HEK293 (cell line): ENCODE measurements at regions not wholly inside any gene's neighbourhood (a gene's known extent, or its start where the extent isn't known, plus 50 kb on each side); places are given as distances from the start of the nearest gene placed in this dataset.

Experiments
- CTCF ChIA-PET: fragments of 350-600 bp; formaldehyde crosslinking; extraction: SDS; loops from one replicate; lab custom pipeline; 2021; ENCODE audit warnings: antibody characterized with exemption; lab: Yijun Ruan, JAX
- POLR2A ChIA-PET: fragments of 300-600 bp; formaldehyde crosslinking; extraction: SDS; loops from one replicate; lab custom pipeline; 2020; ENCODE audit warnings: antibody characterized with exemption, inconsistent platforms; lab: Yijun Ruan, JAX
- H3K27ac ChIP-seq: fragments of 200-500 bp; sonication (Bioruptor generic); 2 replicates; pipeline ENCODE4 v1.5.1; 2014; ENCODE audit warnings: low read depth, low read length, control low read depth, inconsistent platforms; ENCODE audit errors: extremely low read depth
- H3K36me3 ChIP-seq, 2 experiments: fragments of 200-500 bp in 1 of 2; sonication (Bioruptor generic) in 1 of 2; 1 replicate in 1 of 2; 2 replicates in 1 of 2; pipeline ENCODE4 v1.5.1; 2014 to 2017; ENCODE audit warnings: inconsistent platforms in 2 of 2, low read length in 2 of 2; ENCODE audit not compliant: control insufficient read depth in 2 of 2, insufficient read depth in 1 of 2
- H3K4me1 ChIP-seq: fragments of 200-500 bp; sonication (Bioruptor generic); 2 replicates; pipeline ENCODE4 v1.5.1; 2014; ENCODE audit warnings: mild to moderate bottlenecking, low read length, inconsistent platforms; ENCODE audit not compliant: control insufficient read depth, insufficient read depth
- H3K4me3 ChIP-seq: 2 replicates; pipeline ENCODE4 v1.5.1; 2011; ENCODE audit warnings: low read depth, mild to moderate bottlenecking, control low read depth, low read length, moderate library complexity
- H3K9me3 ChIP-seq: fragments of 200-500 bp; sonication (Bioruptor generic); 2 replicates; pipeline ENCODE4 v1.5.1; 2014; ENCODE audit warnings: low read depth, low read length, inconsistent platforms; ENCODE audit not compliant: control insufficient read depth, insufficient read depth
- HOXA7 ChIP-seq: sonication (generic); formaldehyde crosslinking; IDR thresholded peaks from 2 replicates; pipeline ENCODE4 v1.8.1; 2022; ENCODE audit warnings: missing genetic modification reagents, borderline replicate concordance
- MYNN ChIP-seq: fragments of 450-650 bp; formaldehyde crosslinking; IDR thresholded peaks from 2 replicates; pipeline ENCODE4 v1.5.1; 2016; ENCODE audit warnings: missing biosample characterization, missing genetic modification characterization, borderline replicate concordance
- MZF1 ChIP-seq: fragments of 450-650 bp; formaldehyde crosslinking; IDR thresholded peaks from 2 replicates; pipeline ENCODE4 v1.5.1; 2017; ENCODE audit warnings: missing biosample characterization, missing genetic modification characterization, borderline replicate concordance
- OSR2 ChIP-seq: fragments of 450-650 bp; formaldehyde crosslinking; IDR thresholded peaks from 2 replicates; pipeline ENCODE4 v1.5.1; 2016; ENCODE audit warnings: missing biosample characterization, missing genetic modification characterization
- REPIN1 ChIP-seq: fragments of 450-650 bp; formaldehyde crosslinking; IDR thresholded peaks from 2 replicates; pipeline ENCODE4 v1.5.1; 2017; ENCODE audit warnings: missing biosample characterization, missing genetic modification characterization, low read depth
- SCRT1 ChIP-seq: fragments of 450-650 bp; formaldehyde crosslinking; IDR thresholded peaks from 2 replicates; pipeline ENCODE4 v1.5.1; 2016; ENCODE audit warnings: missing biosample characterization, missing genetic modification characterization, borderline replicate concordance
- ZBTB10 ChIP-seq: fragments of 450-650 bp; formaldehyde crosslinking; IDR thresholded peaks from 2 replicates; pipeline ENCODE4 v1.5.1; 2016; ENCODE audit warnings: missing biosample characterization, missing genetic modification characterization
- ZFP41 ChIP-seq: fragments of 450-650 bp; formaldehyde crosslinking; IDR thresholded peaks from 2 replicates; pipeline ENCODE4 v1.5.1; 2016; ENCODE audit warnings: missing biosample characterization, missing genetic modification characterization, borderline replicate concordance
- ZNF112 ChIP-seq: fragments of 450-650 bp; formaldehyde crosslinking; IDR thresholded peaks from 2 replicates; pipeline ENCODE4 v1.5.0; 2017; ENCODE audit warnings: missing biosample characterization, missing genetic modification characterization
- ZNF132 ChIP-seq: fragments of 450-650 bp; formaldehyde crosslinking; IDR thresholded peaks from 2 replicates; pipeline ENCODE4 v1.5.1; 2017; ENCODE audit warnings: missing biosample characterization, missing genetic modification characterization, borderline replicate concordance
- ZNF138 ChIP-seq: fragments of 450-650 bp; formaldehyde crosslinking; IDR thresholded peaks from 2 replicates; pipeline ENCODE4 v1.5.1; 2016; ENCODE audit warnings: missing biosample characterization, missing genetic modification characterization, borderline replicate concordance
- ZNF157 ChIP-seq: fragments of 450-650 bp; formaldehyde crosslinking; IDR thresholded peaks from 2 replicates; pipeline ENCODE4 v1.5.1; 2016; ENCODE audit warnings: missing biosample characterization, missing genetic modification characterization
- ZNF175 ChIP-seq: fragments of 450-650 bp; formaldehyde crosslinking; IDR thresholded peaks from 2 replicates; pipeline ENCODE4 v1.5.1; 2016; ENCODE audit warnings: missing biosample characterization, missing genetic modification characterization
- ZNF239 ChIP-seq: fragments of 450-650 bp; formaldehyde crosslinking; IDR thresholded peaks from 2 replicates; pipeline ENCODE4 v1.5.1; 2016; ENCODE audit warnings: missing biosample characterization, missing genetic modification characterization
- ZNF248 ChIP-seq: fragments of 450-650 bp; formaldehyde crosslinking; IDR thresholded peaks from 2 replicates; pipeline ENCODE4 v1.5.1; 2017; ENCODE audit warnings: missing biosample characterization, missing genetic modification characterization
- ZNF26 ChIP-seq: fragments of 450-650 bp; formaldehyde crosslinking; IDR thresholded peaks from 2 replicates; pipeline ENCODE4 v1.5.1; 2016; ENCODE audit warnings: missing biosample characterization, missing genetic modification characterization
- ZNF280C ChIP-seq: fragments of 450-650 bp; formaldehyde crosslinking; IDR thresholded peaks from 2 replicates; pipeline ENCODE4 v1.5.1; 2016; ENCODE audit warnings: missing biosample characterization, missing genetic modification characterization
- ZNF404 ChIP-seq: fragments of 450-650 bp; formaldehyde crosslinking; IDR thresholded peaks from 2 replicates; pipeline ENCODE4 v1.5.1; 2017; ENCODE audit warnings: missing biosample characterization, missing genetic modification characterization
- ZNF658 ChIP-seq: fragments of 450-650 bp; formaldehyde crosslinking; IDR thresholded peaks from 2 replicates; pipeline ENCODE4; 2016; ENCODE audit warnings: missing biosample characterization, missing genetic modification characterization
- ZNF704 ChIP-seq: fragments of 450-650 bp; formaldehyde crosslinking; IDR thresholded peaks from 2 replicates; pipeline ENCODE4 v1.5.1; 2016; ENCODE audit warnings: missing biosample characterization, missing genetic modification characterization
- ZNF791 ChIP-seq: fragments of 450-650 bp; formaldehyde crosslinking; IDR thresholded peaks from 2 replicates; pipeline ENCODE4 v1.5.1; 2016; ENCODE audit warnings: missing biosample characterization, missing genetic modification characterization
- ZSCAN16 ChIP-seq: fragments of 450-650 bp; formaldehyde crosslinking; IDR thresholded peaks from 2 replicates; pipeline ENCODE4 v1.5.1; 2016; ENCODE audit warnings: missing biosample characterization, missing genetic modification characterization
- ZSCAN4 ChIP-seq: fragments of 450-650 bp; formaldehyde crosslinking; IDR thresholded peaks from 2 replicates; pipeline ENCODE4 v1.5.1; 2017; ENCODE audit warnings: missing biosample characterization, missing genetic modification characterization

GRCh38 chr3:71984843-71985613 lies 200.1 kb upstream of the PROK2 start:
- TF ChIP-seq ZNF248 (tag by site-specific recombination) (no peak), HOXA7 (CRISPR knock-in tag) (no peak), ZNF658 (tag by site-specific recombination) (no peak), ZBTB10 (tag by site-specific recombination) (no peak), ZSCAN16 (no peak), ZNF239 (no peak), ZNF157 (tag by site-specific recombination) (no peak), ZNF112 (tag by site-specific recombination) (no peak), ZNF138 (tag by site-specific recombination) (no peak), MYNN (tag by site-specific recombination) (no peak)
- TF ChIP-seq, all 188 proteins: peak for 0
- no peak overlapping the region for H3K27ac ChIP-seq
- H3K9me3 ChIP-seq: no peaks in the 10 kb centered on the region
- ChIA-PET POLR2A (no interaction called here), CTCF (no interaction called here)
- no peaks in the 10 kb centered on the region for H3K4me1 ChIP-seq
- no peaks in the 10 kb centered on the region for H3K36me3 ChIP-seq
- no peak overlapping the region for H3K4me3 ChIP-seq

GRCh38 chr3:71983694-71984093 lies 198.7 kb upstream of the PROK2 start:
- CTCF ChIA-PET: interaction anchor here (0.6 to 1.1 kb wide), 2 partner anchors 25 to 877 kb away, joined by 3 to 4 read pairs; no protein-coding TSS in a partner anchor
- TF ChIP-seq ZNF26 (no peak), ZNF280C (no peak), ZNF704 (tag by site-specific recombination) (no peak), ZSCAN4 (no peak), ZNF791 (tag by site-specific recombination) (no peak), OSR2 (tag by site-specific recombination) (no peak), MZF1 (no peak), REPIN1 (tag by site-specific recombination) (no peak), ZNF175 (tag by site-specific recombination) (no peak), ZNF132 (no peak), SCRT1 (tag by site-specific recombination) (no peak), ZFP41 (tag by site-specific recombination) (no peak), ZNF404 (tag by site-specific recombination) (no peak)
- H3K9me3 ChIP-seq: no peaks in the 10 kb centered on the region
- no peaks in the 10 kb centered on the region for H3K36me3 ChIP-seq
- H3K27ac ChIP-seq: no peak overlapping the region
- H3K4me3 ChIP-seq: no peak overlapping the region
- POLR2A ChIA-PET: no interaction called here
- H3K4me1 ChIP-seq: no peaks in the 10 kb centered on the region
